Neural progenitor cell (in vitro differentiated cells): ENCODE measurements at regions not wholly inside any gene's neighbourhood (a gene's known extent, or its start where the extent isn't known, plus 50 kb on each side); places are given as distances from the start of the nearest gene placed in this dataset.

ENCODE experiments used
- DNase-seq: peaks from one replicate; pipeline ENCODE4 v3.0.0-alpha.2; 2016; ENCODE audit warnings: low spot score
- H2AFZ ChIP-seq: fragments of 200-600 bp; sonication (generic); replicated peaks from 2 replicates; pipeline ENCODE4 v1.6.1; 2016; ENCODE audit warnings: antibody characterized with exemption
- H3F3A ChIP-seq: fragments of 200-600 bp; sonication (generic); 2 replicates; pipeline ENCODE4 v1.6.1; 2016; ENCODE audit warnings: antibody characterized with exemption, low read depth
- H3K27ac ChIP-seq: fragments of 200-600 bp; sonication (generic); 2 replicates; pipeline ENCODE4 v1.5.1; 2016; ENCODE audit warnings: mild to moderate bottlenecking
- H3K27me3 ChIP-seq: fragments of 200-600 bp; sonication (generic); 2 replicates; pipeline ENCODE4 v1.6.1; 2016; ENCODE audit warnings: mild to moderate bottlenecking, moderate library complexity
- H3K36me3 ChIP-seq: fragments of 200-600 bp; sonication (generic); 2 replicates; pipeline ENCODE4 v1.5.1; 2016
- H3K4me1 ChIP-seq: fragments of 200-600 bp; sonication (generic); 2 replicates; pipeline ENCODE4 v1.6.1; 2016; ENCODE audit warnings: mixed run types
- H3K4me2 ChIP-seq: fragments of 200-600 bp; sonication (generic); 2 replicates; pipeline ENCODE4 v1.6.1; 2016
- H3K4me3 ChIP-seq: fragments of 200-600 bp; sonication (generic); 2 replicates; pipeline ENCODE4 v1.5.1; 2016
- H3K79me2 ChIP-seq: fragments of 200-600 bp; sonication (generic); 2 replicates; pipeline ENCODE4 v1.6.1; 2016; ENCODE audit warnings: low read depth
- H3K9ac ChIP-seq: fragments of 200-600 bp; sonication (generic); 2 replicates; pipeline ENCODE4 v1.6.1; 2016
- H3K9me3 ChIP-seq: fragments of 200-600 bp; sonication (generic); 2 replicates; pipeline ENCODE4 v1.5.1; 2016; ENCODE audit warnings: low read depth
- H4K20me1 ChIP-seq: fragments of 200-600 bp; sonication (generic); 2 replicates; pipeline ENCODE4 v1.6.1; 2016; ENCODE audit warnings: low read depth
- H3K27ac Mint-ChIP-seq: 3 replicates; pipeline ENCODE4 v1.8.0; 2021; ENCODE audit warnings: mixed read lengths
- H3K27me3 Mint-ChIP-seq: 2 replicates; pipeline ENCODE4 v1.8.0; 2022; ENCODE audit warnings: low read depth, mild to moderate bottlenecking, inconsistent platforms, moderate library complexity, mixed read lengths; ENCODE audit not compliant: insufficient read depth
- H3K36me3 Mint-ChIP-seq: 3 replicates; pipeline ENCODE4 v1.8.0; 2021; ENCODE audit warnings: mixed read lengths
- H3K4me1 Mint-ChIP-seq: 3 replicates; pipeline ENCODE4 v1.8.0; 2021; ENCODE audit warnings: mixed read lengths
- H3K4me3 Mint-ChIP-seq: 3 replicates; pipeline ENCODE4 v1.8.0; 2021; ENCODE audit warnings: mild to moderate bottlenecking, moderate library complexity, mixed read lengths
- H3K9me3 Mint-ChIP-seq: 3 replicates; pipeline ENCODE4 v1.8.0; 2020; ENCODE audit warnings: mixed read lengths
- CTCF ChIP-seq: fragments of 200-600 bp; sonication (generic); IDR thresholded peaks from 2 replicates; pipeline ENCODE4 v1.5.1; 2017; ENCODE audit warnings: antibody characterized with exemption, mild to moderate bottlenecking
- EZH2 ChIP-seq: fragments of 200-600 bp; sonication (generic); IDR thresholded peaks from 2 replicates; pipeline ENCODE4 v1.6.1; 2017; ENCODE audit warnings: antibody characterized with exemption, mild to moderate bottlenecking, moderate library complexity
- EZH2phosphoT487 ChIP-seq: fragments of 200-600 bp; sonication (generic); IDR thresholded peaks from 2 replicates; pipeline ENCODE4 v1.6.1; 2017; ENCODE audit warnings: antibody characterized with exemption

- H3K4me3 Mint-ChIP-seq = no peak overlapping the region
- Histone ChIP-seq H4K20me1 (no peaks in the 10 kb centered on the region), H2AFZ (no peak overlapping the region), H3K9me3 (no peaks in the 10 kb centered on the region), H3K4me3 (no peak overlapping the region), H3K27me3 (no peaks in the 10 kb centered on the region), H3F3A (no peaks in the 10 kb centered on the region), H3K27ac (no peak overlapping the region), H3K79me2 (no peaks in the 10 kb centered on the region), H3K9ac (no peak overlapping the region), H3K4me1 (peaks cover 5% of the 10 kb centered on the region), H3K36me3 (no peaks in the 10 kb centered on the region), H3K4me2 (no peak overlapping the region)
- H3K9me3 Mint-ChIP-seq = no peaks in the 10 kb centered on the region
- H3K27ac Mint-ChIP-seq = no peak overlapping the region
- H3K36me3 Mint-ChIP-seq = no peaks in the 10 kb centered on the region
- peaks cover 8% of the 10 kb centered on the region for H3K4me1 Mint-ChIP-seq
- TF ChIP-seq EZH2phosphoT487 = no peak
- no peak for TF ChIP-seq EZH2
- TF ChIP-seq CTCF = no peak
- no peak for DNase-seq
- H3K27me3 Mint-ChIP-seq = no peaks in the 10 kb centered on the region
Measured at GRCh38 chr2:59570818-59571217, 982.6 kb downstream of the BCL11A start.

GRCh38 chr2:59569124-59569523 lies 984.3 kb downstream of the BCL11A start:
- Histone ChIP-seq H3K27me3 (no peaks in the 10 kb centered on the region), H3K4me1 (peaks cover 5% of the 10 kb centered on the region), H3K4me2 (no peak overlapping the region), H3K9ac (no peak overlapping the region), H3K79me2 (no peaks in the 10 kb centered on the region), H4K20me1 (no peaks in the 10 kb centered on the region), H3K4me3 (no peak overlapping the region), H3K27ac (no peak overlapping the region), H2AFZ (no peak overlapping the region), H3F3A (no peaks in the 10 kb centered on the region), H3K9me3 (no peaks in the 10 kb centered on the region), H3K36me3 (no peaks in the 10 kb centered on the region)
- Mint-ChIP-seq H3K4me3 (no peak overlapping the region), H3K36me3 (no peaks in the 10 kb centered on the region), H3K27me3 (no peaks in the 10 kb centered on the region), H3K27ac (no peak overlapping the region), H3K9me3 (no peaks in the 10 kb centered on the region), H3K4me1 (peaks cover 8% of the 10 kb centered on the region)
- TF ChIP-seq EZH2 = no peak
- TF ChIP-seq CTCF = no peak
- TF ChIP-seq EZH2phosphoT487 = no peak
- no peak for DNase-seq

- no peaks in the 10 kb centered on the region for H3K36me3 ChIP-seq
- no peak overlapping the region for H3K9ac ChIP-seq
- no peaks in the 10 kb centered on the region for H3F3A ChIP-seq
- no peak for DNase-seq
- H3K4me3 ChIP-seq = no peak overlapping the region
- H2AFZ ChIP-seq = no peak overlapping the region
- H3K4me1 Mint-ChIP-seq = peaks cover 8% of the 10 kb centered on the region
- H4K20me1 ChIP-seq = no peaks in the 10 kb centered on the region
- H3K36me3 Mint-ChIP-seq = no peaks in the 10 kb centered on the region
- H3K27ac Mint-ChIP-seq = no peak overlapping the region
- no peaks in the 10 kb centered on the region for H3K79me2 ChIP-seq
- no peak overlapping the region for H3K4me3 Mint-ChIP-seq
- no peaks in the 10 kb centered on the region for H3K27me3 ChIP-seq
- TF ChIP-seq CTCF (no peak), EZH2 (no peak), EZH2phosphoT487 (no peak)
- H3K9me3 ChIP-seq = no peaks in the 10 kb centered on the region
- H3K27me3 Mint-ChIP-seq = no peaks in the 10 kb centered on the region
- peaks cover 5% of the 10 kb centered on the region for H3K4me1 ChIP-seq
- no peak overlapping the region for H3K4me2 ChIP-seq
- no peak overlapping the region for H3K27ac ChIP-seq
- H3K9me3 Mint-ChIP-seq = no peaks in the 10 kb centered on the region
Measured at GRCh38 chr2:59568461-59568860, 985.0 kb downstream of the BCL11A start.
